HEK293T (cell line): ENCODE measurements at regions not wholly inside any gene's neighbourhood (a gene's known extent, or its start where the extent isn't known, plus 50 kb on each side); places are given as distances from the start of the nearest gene placed in this dataset.

Experiments
- FOXA1 ChIP-seq: fragments of 450-650 bp; IDR thresholded peaks from 2 replicates; pipeline ENCODE4 v1.6.1; 2016; ENCODE audit warnings: mild to moderate bottlenecking
- NFRKB ChIP-seq: fragments of 450-650 bp; IDR thresholded peaks from 2 replicates; pipeline ENCODE4 v1.6.1; 2016; ENCODE audit warnings: mild to moderate bottlenecking, moderate library complexity
- SP1 ChIP-seq: fragments of 450-650 bp; IDR thresholded peaks from 2 replicates; pipeline ENCODE4 v1.6.1; 2017

DNA sequence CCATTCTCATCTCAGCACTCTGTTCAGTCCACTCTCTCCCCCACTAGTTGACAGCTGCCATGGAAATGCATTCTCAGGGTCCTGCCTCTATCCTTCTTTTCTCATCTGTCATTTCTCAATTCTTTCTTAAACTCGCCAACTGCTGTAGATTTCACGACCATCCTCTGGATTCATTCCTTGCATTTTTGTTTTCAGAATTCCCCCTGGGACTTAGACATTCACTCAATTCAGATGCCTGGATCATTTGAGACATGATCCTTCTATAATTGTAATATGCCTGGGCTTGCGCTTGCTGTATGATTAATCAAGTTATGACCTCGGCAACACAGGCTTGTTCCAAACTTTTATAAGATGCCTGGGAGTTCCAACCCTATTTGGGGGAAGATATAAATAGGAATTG, 104.5 kb downstream of the RAB11FIP2 start:
- TF ChIP-seq NFRKB = no peak
- TF ChIP-seq FOXA1 = no peak
- no peak for TF ChIP-seq SP1
